ENCODE measurements at regions not wholly inside any gene's neighbourhood (a gene's known extent, or its start where the extent isn't known, plus 50 kb on each side); places are given as distances from the start of the nearest gene placed in this dataset.

DNA sequence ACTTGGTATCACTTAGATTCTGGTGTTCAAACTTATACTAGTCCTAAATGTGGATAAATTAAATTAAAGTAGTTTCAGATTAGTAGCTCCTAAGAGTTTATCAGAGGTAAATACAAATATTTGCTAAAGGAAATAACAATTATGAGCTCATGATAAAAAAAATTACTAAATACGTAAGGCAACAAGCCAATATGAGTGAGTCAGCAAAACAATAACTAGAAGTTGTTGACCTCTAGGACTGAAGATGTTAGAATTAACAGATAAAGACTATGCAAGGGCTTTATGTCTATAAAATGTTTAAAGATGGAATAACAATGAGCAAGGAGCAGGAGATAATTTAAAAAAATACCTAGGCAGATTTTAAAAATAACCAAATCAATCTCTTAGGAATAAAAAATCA is 195.8 kb downstream of the CLCN4 start:
- no peaks in the 10 kb centered on the region for H3K36me3 ChIP-seq
- no peaks in the 10 kb centered on the region for H3K27me3 ChIP-seq
- peaks cover 0 to 3% (median 0%) of the 10 kb centered on the region in 3 donors for H3K9me3 ChIP-seq
- DNase-seq: no peak
- no peak overlapping the region for H3K27ac ChIP-seq
- TF ChIP-seq CTCF (IDR thresholded peaks at IDR 0.05): no peak
- intact Hi-C loops (cut with DNase I; ENCODE audit: low total_unique reads): no loop called here
- H3K4me1 ChIP-seq: no peaks in the 10 kb centered on the region
- H3K4me3 ChIP-seq: no peak overlapping the region

GRCh38 chrX:10356979-10357378 is 200.2 kb downstream of the CLCN4 start:
- DNase-seq: no peak
- no peak overlapping the region for H3K4me3 ChIP-seq
- H3K9me3 ChIP-seq: no peaks in the 10 kb centered on the region
- H3K36me3 ChIP-seq: no peaks in the 10 kb centered on the region
- no peak overlapping the region for H3K27ac ChIP-seq
- no peaks in the 10 kb centered on the region for H3K4me1 ChIP-seq
- intact Hi-C loops (cut with DNase I; ENCODE audit: low total_unique reads): no loop called here
- TF ChIP-seq CTCF (IDR thresholded peaks at IDR 0.05): no peak
- H3K27me3 ChIP-seq: no peaks in the 10 kb centered on the region

DNA sequence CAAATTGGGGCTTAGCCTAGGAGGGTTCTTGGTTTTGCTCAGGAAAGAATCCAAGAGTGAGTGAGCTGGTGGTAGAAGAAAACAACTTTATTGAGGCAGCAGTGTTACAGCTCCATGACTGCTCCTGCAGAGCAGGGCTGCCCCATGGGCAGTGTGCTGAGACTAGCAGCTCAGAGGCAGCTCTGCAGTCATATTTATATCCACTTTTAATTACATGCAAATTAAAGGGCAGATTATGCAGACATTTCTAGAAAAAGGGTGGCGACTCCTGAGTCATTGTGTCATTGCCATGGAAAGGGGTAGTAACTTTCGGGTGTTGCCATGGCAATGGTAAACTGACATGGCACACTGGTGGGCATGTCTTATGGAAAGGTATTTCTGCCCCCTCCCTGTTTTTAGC is 202.2 kb downstream of the CLCN4 start:
- H3K4me1 ChIP-seq: no peaks in the 10 kb centered on the region
- intact Hi-C loops (cut with DNase I; ENCODE audit: low total_unique reads): no loop called here
- no peaks in the 10 kb centered on the region for H3K9me3 ChIP-seq
- no peaks in the 10 kb centered on the region for H3K27me3 ChIP-seq
- H3K27ac ChIP-seq: no peak overlapping the region
- no peak overlapping the region for H3K4me3 ChIP-seq
- TF ChIP-seq CTCF (IDR thresholded peaks at IDR 0.05): no peak
- no peak for DNase-seq
- no peaks in the 10 kb centered on the region for H3K36me3 ChIP-seq

DNA sequence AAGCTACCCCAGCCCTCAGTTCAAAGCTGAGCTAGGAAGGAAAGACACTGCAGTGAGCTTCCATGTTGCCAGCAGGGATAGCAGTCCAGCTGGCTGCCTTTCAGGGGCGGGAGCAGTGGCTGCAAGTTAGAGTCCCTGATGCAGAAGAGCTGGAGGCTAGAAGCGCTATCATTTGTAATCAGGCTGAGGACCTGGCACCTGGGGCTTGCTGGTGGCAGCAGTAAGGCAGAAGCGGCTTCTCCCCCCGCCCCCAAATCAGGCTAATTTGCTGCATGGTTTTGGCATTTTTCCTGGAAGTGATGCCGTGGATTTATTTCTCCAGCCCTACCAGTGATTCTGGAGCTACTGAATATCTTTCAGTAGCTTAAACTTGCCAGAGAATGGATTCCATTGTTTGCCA is 203.3 kb downstream of the CLCN4 start:
- no peaks in the 10 kb centered on the region for H3K4me1 ChIP-seq
- no peak overlapping the region for H3K27ac ChIP-seq
- no peaks in the 10 kb centered on the region for H3K27me3 ChIP-seq
- no peaks in the 10 kb centered on the region for H3K9me3 ChIP-seq
- no peak for TF ChIP-seq CTCF (IDR thresholded peaks at IDR 0.05)
- no peak overlapping the region for H3K4me3 ChIP-seq
- no peak for DNase-seq
- intact Hi-C loops (cut with DNase I; ENCODE audit: low total_unique reads): no loop called here
- no peaks in the 10 kb centered on the region for H3K36me3 ChIP-seq

- Histone ChIP-seq H3K36me3 (no peaks in the 10 kb centered on the region), H3K27me3 (no peaks in the 10 kb centered on the region), H3K4me1 (no peaks in the 10 kb centered on the region), H3K4me3 (no peak overlapping the region), H3K9me3 (no peaks in the 10 kb centered on the region), H3K27ac (no peak overlapping the region)
- DNase-seq: no peak
- intact Hi-C loops (cut with DNase I; ENCODE audit: low total_unique reads): no loop called here
- no peak for TF ChIP-seq CTCF (IDR thresholded peaks at IDR 0.05)
Observed at GRCh38 chrX:10365532-10366265, 208.9 kb downstream of the CLCN4 start.

GRCh38 chrX:10367406-10367805 is 210.6 kb downstream of the CLCN4 start:
- Histone ChIP-seq H3K4me1 (no peaks in the 10 kb centered on the region), H3K9me3 (no peaks in the 10 kb centered on the region), H3K27me3 (no peaks in the 10 kb centered on the region), H3K36me3 (no peaks in the 10 kb centered on the region), H3K4me3 (no peak overlapping the region), H3K27ac (no peak overlapping the region)
- DNase-seq: no peak
- intact Hi-C loops (cut with DNase I; ENCODE audit: low total_unique reads): no loop called here
- no peak for TF ChIP-seq CTCF (IDR thresholded peaks at IDR 0.05)

All from tibial artery (tissue), 4 donors.